ENCODE measurements at regions not wholly inside any gene's neighbourhood (a gene's known extent, or its start where the extent isn't known, plus 50 kb on each side); places are given as distances from the start of the nearest gene placed in this dataset.

- Histone ChIP-seq H3K4me2 (ENCODE audit: control insufficient read depth, extremely low read depth, insufficient read depth, low read depth, low read length) (peak overlapping the region; percentile 14), H4K20me1 (ENCODE audit: control insufficient read depth, extremely low read depth, insufficient read depth, low read length) (no peaks in the 10 kb centered on the region), H3K27ac (ENCODE audit: control insufficient read depth, insufficient read depth, low read length) (no peak overlapping the region), H3K79me2 (ENCODE audit: control insufficient read depth, insufficient read depth, low read length) (no peaks in the 10 kb centered on the region), H3K9ac (ENCODE audit: control insufficient read depth, extremely low read depth, insufficient read depth, low read length) (no peak overlapping the region), H3K4me1 (ENCODE audit: control insufficient read depth, extremely low read depth, insufficient read depth, low read length) (no peaks in the 10 kb centered on the region), H3K27me3 (ENCODE audit: control insufficient read depth, extremely low read depth, insufficient read depth, low read length) (no peaks in the 10 kb centered on the region), H3K4me3 (ENCODE audit: control insufficient read depth in 2 of 3, extremely low read depth in 1 of 3, insufficient read depth in 2 of 3, low read depth in 1 of 3, low read length in 3 of 3) (no peak overlapping the region), H3K9me3 (ENCODE audit: control insufficient read depth, low read depth, low read length) (no peaks in the 10 kb centered on the region), H2AFZ (ENCODE audit: control insufficient read depth, low read length) (peak overlapping the region; percentile 18), H3K36me3 (ENCODE audit: control insufficient read depth in 2 of 2, extremely low read depth in 1 of 2, insufficient read depth in 2 of 2, low read length in 2 of 2) (no peaks in the 10 kb centered on the region), H3K9me1 (ENCODE audit: control insufficient read depth, extremely low read depth, insufficient read depth, low read length) (no peaks in the 10 kb centered on the region)
- dilution Hi-C loops (cut with MboI; ENCODE audit: extremely low pct_ligation_motif_present, low sequenced_read_pairs), result no loop called here
- no peak for TF ChIP-seq EZH2 (IDR thresholded peaks at IDR 0.05; ENCODE audit: low read length)
- TF ChIP-seq, protein P1, sequence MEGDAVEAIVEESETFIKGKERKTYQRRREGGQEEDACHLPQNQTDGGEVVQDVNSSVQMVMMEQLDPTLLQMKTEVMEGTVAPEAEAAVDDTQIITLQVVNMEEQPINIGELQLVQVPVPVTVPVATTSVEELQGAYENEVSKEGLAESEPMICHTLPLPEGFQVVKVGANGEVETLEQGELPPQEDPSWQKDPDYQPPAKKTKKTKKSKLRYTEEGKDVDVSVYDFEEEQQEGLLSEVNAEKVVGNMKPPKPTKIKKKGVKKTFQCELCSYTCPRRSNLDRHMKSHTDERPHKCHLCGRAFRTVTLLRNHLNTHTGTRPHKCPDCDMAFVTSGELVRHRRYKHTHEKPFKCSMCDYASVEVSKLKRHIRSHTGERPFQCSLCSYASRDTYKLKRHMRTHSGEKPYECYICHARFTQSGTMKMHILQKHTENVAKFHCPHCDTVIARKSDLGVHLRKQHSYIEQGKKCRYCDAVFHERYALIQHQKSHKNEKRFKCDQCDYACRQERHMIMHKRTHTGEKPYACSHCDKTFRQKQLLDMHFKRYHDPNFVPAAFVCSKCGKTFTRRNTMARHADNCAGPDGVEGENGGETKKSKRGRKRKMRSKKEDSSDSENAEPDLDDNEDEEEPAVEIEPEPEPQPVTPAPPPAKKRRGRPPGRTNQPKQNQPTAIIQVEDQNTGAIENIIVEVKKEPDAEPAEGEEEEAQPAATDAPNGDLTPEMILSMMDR (optimal IDR thresholded peaks at IDR 0.05 in 1 of 3, IDR thresholded peaks at IDR 0.05 in 1 of 3, conservative IDR thresholded peaks at IDR 0.05 in 1 of 3; ENCODE audit: extremely low read depth in 1 of 3, insufficient read depth in 2 of 3, low read length in 3 of 3), result no peak
- DNase-seq (ENCODE audit: low read depth, low spot score), result no peak
- FAIRE-seq, result no peak
These were observed 1111.8 kb downstream of the TAF11L14 start for GRCh38 chr5:18745988-18746615.

GRCh38 chr5:18749763-18750162 is 1115.5 kb downstream of the TAF11L14 start:
- H3K4me2 ChIP-seq (ENCODE audit: control insufficient read depth, extremely low read depth, insufficient read depth, low read depth, low read length), result no peak overlapping the region
- no peak for DNase-seq (ENCODE audit: low read depth, low spot score)
- H3K27me3 ChIP-seq (ENCODE audit: control insufficient read depth, extremely low read depth, insufficient read depth, low read length), result no peaks in the 10 kb centered on the region
- no peaks in the 10 kb centered on the region for H3K9me3 ChIP-seq (ENCODE audit: control insufficient read depth, low read depth, low read length)
- no peaks in the 10 kb centered on the region for H4K20me1 ChIP-seq (ENCODE audit: control insufficient read depth, extremely low read depth, insufficient read depth, low read length)
- no peak overlapping the region for H3K4me3 ChIP-seq (ENCODE audit: control insufficient read depth in 2 of 3, extremely low read depth in 1 of 3, insufficient read depth in 2 of 3, low read depth in 1 of 3, low read length in 3 of 3)
- no peak for TF ChIP-seq EZH2 (IDR thresholded peaks at IDR 0.05; ENCODE audit: low read length)
- TF ChIP-seq, protein P1 (optimal IDR thresholded peaks at IDR 0.05 in 1 of 3, IDR thresholded peaks at IDR 0.05 in 1 of 3, conservative IDR thresholded peaks at IDR 0.05 in 1 of 3; ENCODE audit: extremely low read depth in 1 of 3, insufficient read depth in 2 of 3, low read length in 3 of 3), result no peak
- H3K9ac ChIP-seq (ENCODE audit: control insufficient read depth, extremely low read depth, insufficient read depth, low read length), result no peak overlapping the region
- H3K4me1 ChIP-seq (ENCODE audit: control insufficient read depth, extremely low read depth, insufficient read depth, low read length), result no peaks in the 10 kb centered on the region
- no peak overlapping the region for H3K27ac ChIP-seq (ENCODE audit: control insufficient read depth, insufficient read depth, low read length)
- dilution Hi-C loops (cut with MboI; ENCODE audit: extremely low pct_ligation_motif_present, low sequenced_read_pairs), result no loop called here
- no peak overlapping the region for H2AFZ ChIP-seq (ENCODE audit: control insufficient read depth, low read length)
- no peaks in the 10 kb centered on the region for H3K9me1 ChIP-seq (ENCODE audit: control insufficient read depth, extremely low read depth, insufficient read depth, low read length)
- H3K79me2 ChIP-seq (ENCODE audit: control insufficient read depth, insufficient read depth, low read length), result no peaks in the 10 kb centered on the region
- no peak for FAIRE-seq
- no peaks in the 10 kb centered on the region for H3K36me3 ChIP-seq (ENCODE audit: control insufficient read depth in 2 of 2, extremely low read depth in 1 of 2, insufficient read depth in 2 of 2, low read length in 2 of 2)
